ENCODE measurements at regions not wholly inside any gene's neighbourhood (a gene's known extent, or its start where the extent isn't known, plus 50 kb on each side); places are given as distances from the start of the nearest gene placed in this dataset.

DNA sequence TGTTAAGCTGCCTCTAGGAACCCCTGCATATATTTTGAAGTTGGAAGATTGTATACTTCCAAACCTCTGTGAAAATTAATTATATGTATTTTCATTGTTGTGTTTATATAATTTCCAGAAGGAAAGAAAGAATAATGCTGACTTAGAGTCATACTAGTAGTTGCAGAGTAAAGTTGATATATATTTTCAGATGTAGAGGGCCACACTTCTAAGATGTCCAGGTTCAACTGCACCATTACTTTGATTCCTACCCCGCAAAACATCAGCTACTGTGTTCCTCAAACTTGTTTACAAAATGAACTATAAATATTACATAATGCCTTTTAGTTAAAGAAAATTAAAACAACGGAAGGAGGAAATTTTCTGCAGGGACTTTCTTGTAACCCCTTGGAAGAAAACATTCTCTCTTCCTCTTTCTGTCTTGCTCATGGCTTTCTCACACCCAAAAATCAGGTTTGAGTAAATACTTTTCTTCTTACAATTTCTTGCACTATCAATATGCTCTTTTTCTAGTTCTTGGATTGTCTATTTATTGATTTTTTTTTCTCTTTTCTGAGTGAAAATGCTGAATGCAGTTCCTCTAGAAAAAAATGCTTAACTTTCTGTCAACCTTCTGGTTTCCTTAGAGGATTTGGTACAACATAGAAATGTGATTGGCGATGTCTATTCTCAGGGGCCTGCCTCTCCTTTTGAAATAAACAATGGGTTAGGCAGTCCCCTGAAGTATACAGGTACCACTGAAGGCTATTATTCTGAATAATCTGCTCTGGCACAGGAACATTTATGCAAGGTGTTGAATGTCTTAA, 867.8 kb downstream of the TTLL7 start:
- TF ChIP-seq, protein P1, sequence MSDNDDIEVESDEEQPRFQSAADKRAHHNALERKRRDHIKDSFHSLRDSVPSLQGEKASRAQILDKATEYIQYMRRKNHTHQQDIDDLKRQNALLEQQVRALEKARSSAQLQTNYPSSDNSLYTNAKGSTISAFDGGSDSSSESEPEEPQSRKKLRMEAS (IDR thresholded peaks at IDR 0.05): no peak
- TF ChIP-seq ZBTB7A (IDR thresholded peaks at IDR 0.05; ENCODE audit: low read depth) (no peak), TCF12 (IDR thresholded peaks at IDR 0.05; ENCODE audit: low read depth) (no peak), TEAD4 (IDR thresholded peaks at IDR 0.05) (no peak), CEBPB (IDR thresholded peaks at IDR 0.05) (no peak), RAD21 (IDR thresholded peaks at IDR 0.05; ENCODE audit: low read depth) (no peak), TAF1 (IDR thresholded peaks at IDR 0.05; ENCODE audit: low read depth) (no peak), EGR1 (IDR thresholded peaks at IDR 0.05) (no peak), FOXM1 (IDR thresholded peaks at IDR 0.05; ENCODE audit: borderline replicate concordance, low read depth) (no peak), YY1 (IDR thresholded peaks at IDR 0.05; ENCODE audit: low read depth) (no peak), NFIC (IDR thresholded peaks at IDR 0.05) (no peak)

- TF ChIP-seq TCF12 (IDR thresholded peaks at IDR 0.05; ENCODE audit: low read depth): no peak
- no peak for TF ChIP-seq FOXM1 (IDR thresholded peaks at IDR 0.05; ENCODE audit: borderline replicate concordance, low read depth)
- no peak for TF ChIP-seq YY1 (IDR thresholded peaks at IDR 0.05; ENCODE audit: low read depth)
- no peak for TF ChIP-seq CREB1 (IDR thresholded peaks at IDR 0.05; ENCODE audit: low read depth)
- no peak for TF ChIP-seq ZBTB7A (IDR thresholded peaks at IDR 0.05; ENCODE audit: low read depth)
- no peak for TF ChIP-seq EGR1 (IDR thresholded peaks at IDR 0.05)
Observed at GRCh38 chr1:83129107-83129506, 869.8 kb downstream of the TTLL7 start.

DNA sequence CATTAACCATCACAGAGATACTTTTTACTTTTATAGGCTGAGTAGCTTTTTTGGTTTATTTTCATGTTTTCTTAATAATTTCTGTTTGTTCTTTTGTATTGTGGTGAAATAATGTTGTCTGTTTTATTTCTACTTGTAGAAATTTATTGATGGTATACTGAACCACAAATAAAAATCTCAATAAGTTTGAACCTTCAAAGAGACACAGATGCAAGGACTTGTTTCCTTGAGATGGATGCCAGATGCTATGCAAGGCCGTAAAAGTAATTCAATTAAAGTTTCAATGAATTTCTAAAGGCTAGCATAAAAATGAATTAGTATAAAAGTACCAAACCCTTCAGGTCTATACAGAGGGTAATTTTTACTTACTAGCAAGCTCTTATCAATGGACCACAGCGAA, 873.5 kb downstream of the TTLL7 start:
- TF ChIP-seq CEBPB (IDR thresholded peaks at IDR 0.05): no peak
- no peak for TF ChIP-seq RAD21 (IDR thresholded peaks at IDR 0.05; ENCODE audit: low read depth)
- TF ChIP-seq REST (IDR thresholded peaks at IDR 0.05; ENCODE audit: low read depth): no peak
- TF ChIP-seq, protein P2, sequence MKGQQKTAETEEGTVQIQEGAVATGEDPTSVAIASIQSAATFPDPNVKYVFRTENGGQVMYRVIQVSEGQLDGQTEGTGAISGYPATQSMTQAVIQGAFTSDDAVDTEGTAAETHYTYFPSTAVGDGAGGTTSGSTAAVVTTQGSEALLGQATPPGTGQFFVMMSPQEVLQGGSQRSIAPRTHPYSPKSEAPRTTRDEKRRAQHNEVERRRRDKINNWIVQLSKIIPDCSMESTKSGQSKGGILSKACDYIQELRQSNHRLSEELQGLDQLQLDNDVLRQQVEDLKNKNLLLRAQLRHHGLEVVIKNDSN (IDR thresholded peaks at IDR 0.05): no peak
- no peak for TF ChIP-seq NFIC (IDR thresholded peaks at IDR 0.05)
- no peak for TF ChIP-seq FOXM1 (IDR thresholded peaks at IDR 0.05; ENCODE audit: borderline replicate concordance, low read depth)

DNA sequence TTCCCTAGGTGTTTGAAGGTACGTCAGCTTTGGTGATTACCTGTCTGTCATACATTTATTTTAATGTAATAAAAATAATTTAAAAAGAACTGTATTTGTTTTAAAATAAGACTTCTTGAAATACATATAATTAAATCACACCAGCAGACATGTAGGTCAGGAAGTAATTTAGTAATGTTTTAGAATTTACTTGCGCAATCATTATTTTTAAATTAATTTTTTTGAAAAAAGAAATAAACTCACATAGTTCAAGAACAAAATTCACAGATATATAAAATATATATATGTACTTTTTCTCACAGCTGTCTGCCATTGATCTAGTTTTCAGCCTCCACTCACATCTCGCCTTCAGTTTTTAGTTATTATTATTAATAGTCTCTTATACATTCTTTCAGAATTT, 875.9 kb downstream of the TTLL7 start:
- TF ChIP-seq REST (IDR thresholded peaks at IDR 0.05; ENCODE audit: low read depth) (no peak), EP300 (IDR thresholded peaks at IDR 0.05; ENCODE audit: borderline replicate concordance) (no peak), TAF1 (IDR thresholded peaks at IDR 0.05; ENCODE audit: low read depth) (no peak), EGR1 (IDR thresholded peaks at IDR 0.05) (no peak), ZBTB7A (IDR thresholded peaks at IDR 0.05; ENCODE audit: low read depth) (no peak), TCF12 (IDR thresholded peaks at IDR 0.05; ENCODE audit: low read depth) (no peak), CREB1 (IDR thresholded peaks at IDR 0.05; ENCODE audit: low read depth) (no peak), FOXM1 (IDR thresholded peaks at IDR 0.05; ENCODE audit: borderline replicate concordance, low read depth) (no peak), NFIC (IDR thresholded peaks at IDR 0.05) (no peak), TEAD4 (IDR thresholded peaks at IDR 0.05) (no peak), YY1 (IDR thresholded peaks at IDR 0.05; ENCODE audit: low read depth) (no peak), CEBPB (IDR thresholded peaks at IDR 0.05) (no peak), RAD21 (IDR thresholded peaks at IDR 0.05; ENCODE audit: low read depth) (no peak)
- TF ChIP-seq, protein P1 (IDR thresholded peaks at IDR 0.05): no peak
- TF ChIP-seq, protein P2 (IDR thresholded peaks at IDR 0.05): no peak

DNA sequence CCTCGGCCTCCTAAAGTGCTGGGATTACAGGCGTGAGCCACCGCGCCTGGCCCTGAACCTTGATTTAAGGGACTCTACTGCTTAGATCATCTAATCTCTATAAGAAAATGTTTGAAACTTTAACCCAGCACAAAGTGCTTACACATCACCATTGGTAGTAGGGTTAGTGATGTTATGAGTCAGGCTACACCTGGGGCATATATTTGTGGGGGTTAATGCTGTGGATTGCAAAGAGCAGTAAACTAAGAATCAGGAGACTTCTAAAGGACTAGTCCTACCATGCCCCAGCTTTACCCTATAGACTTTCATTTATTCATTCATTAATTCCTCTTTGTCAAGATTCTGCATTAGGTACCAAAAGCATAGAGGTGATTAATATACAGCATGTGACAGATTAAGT, 880.5 kb downstream of the TTLL7 start:
- TF ChIP-seq EGR1 (IDR thresholded peaks at IDR 0.05) (no peak), YY1 (IDR thresholded peaks at IDR 0.05; ENCODE audit: low read depth) (no peak), ZBTB7A (IDR thresholded peaks at IDR 0.05; ENCODE audit: low read depth) (no peak), RAD21 (IDR thresholded peaks at IDR 0.05; ENCODE audit: low read depth) (no peak), NFIC (IDR thresholded peaks at IDR 0.05) (no peak), TAF1 (IDR thresholded peaks at IDR 0.05; ENCODE audit: low read depth) (no peak), FOXM1 (IDR thresholded peaks at IDR 0.05; ENCODE audit: borderline replicate concordance, low read depth) (no peak)
- TF ChIP-seq, protein P2 (IDR thresholded peaks at IDR 0.05): no peak

Data from Ishikawa (cell line).